Dedifferentiated amniotic fluid mesenchymal stem cell (primary cell): ENCODE measurements at regions not wholly inside any gene's neighbourhood (a gene's known extent, or its start where the extent isn't known, plus 50 kb on each side); places are given as distances from the start of the nearest gene placed in this dataset.

ENCODE experiments used
- DNase-seq: peaks from one replicate; pipeline ENCODE4 v3.0.0-alpha.2; 2016; ENCODE audit errors: extremely low spot score

DNA sequence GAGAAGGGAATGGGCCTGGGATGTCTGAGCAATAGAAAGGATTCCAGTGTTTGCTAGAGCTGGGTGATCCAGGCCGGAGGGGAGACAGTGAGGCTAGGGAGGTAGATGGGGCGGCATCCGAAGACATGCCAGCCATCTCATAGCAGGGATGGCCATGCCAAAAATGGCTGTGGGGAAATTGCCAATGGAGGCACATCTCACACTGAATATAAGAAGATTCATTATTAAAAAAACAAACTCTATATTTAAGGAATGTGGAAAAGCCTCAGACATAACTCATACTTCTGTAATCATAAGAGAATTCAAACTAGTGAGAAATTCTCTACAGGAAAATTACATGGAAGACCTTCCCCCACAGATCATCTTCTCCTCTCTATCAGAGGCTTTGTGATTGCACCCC is 289.2 kb downstream of the FGF9 start:
- DNase-seq: no peak

GRCh38 chr13:21964686-21965085 is 293.8 kb downstream of the FGF9 start:
- DNase-seq: no peak

DNA sequence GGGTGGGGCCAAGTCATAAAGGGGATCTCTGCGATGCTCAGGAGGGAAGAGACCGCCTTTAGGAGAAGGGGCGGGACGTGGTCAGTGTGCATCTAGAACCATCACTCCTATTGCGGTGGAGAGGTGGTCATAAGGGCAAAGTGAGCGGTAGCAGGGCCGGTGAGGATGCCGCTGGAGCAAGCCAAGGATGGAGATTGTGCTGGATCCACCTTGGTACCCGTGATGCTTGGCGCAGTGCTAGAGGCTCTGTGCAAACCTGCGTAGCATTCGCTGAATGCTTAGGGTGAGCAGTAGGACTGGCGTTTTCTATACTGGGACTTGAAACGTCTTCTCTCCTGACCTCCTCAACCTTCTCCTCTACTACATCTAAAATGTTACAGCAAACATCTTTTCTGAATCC is 294.2 kb downstream of the FGF9 start:
- DNase-seq: no peak

- DNase-seq: no peak
Observed at GRCh38 chr13:21966014-21966413, 295.1 kb downstream of the FGF9 start.

- no peak for DNase-seq
Observed at GRCh38 chr13:21967871-21968270, 297.0 kb downstream of the FGF9 start.

- no peak for DNase-seq
Observed at GRCh38 chr13:21970172-21970571, 299.3 kb downstream of the FGF9 start.

DNA sequence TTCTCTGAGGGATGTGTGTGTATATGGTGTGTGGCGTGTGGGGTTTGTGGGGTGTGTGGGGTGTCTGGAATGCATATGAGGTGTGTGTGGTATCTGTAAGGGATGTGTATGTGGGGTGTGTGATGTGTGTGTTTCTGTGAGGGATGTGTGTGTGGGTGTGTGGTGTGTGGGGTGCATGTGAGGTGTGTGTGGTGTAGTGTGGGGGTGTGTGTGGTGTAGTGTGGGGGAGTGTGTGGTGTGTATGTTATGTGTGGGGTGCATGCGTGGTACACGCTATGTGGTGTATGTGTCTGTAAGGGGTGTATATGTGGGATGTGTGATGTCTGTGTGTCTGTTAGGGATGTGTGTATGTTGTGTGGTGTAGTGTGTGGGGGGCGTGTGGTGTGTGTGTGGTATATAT is 300.0 kb downstream of the FGF9 start:
- no peak for DNase-seq

DNA sequence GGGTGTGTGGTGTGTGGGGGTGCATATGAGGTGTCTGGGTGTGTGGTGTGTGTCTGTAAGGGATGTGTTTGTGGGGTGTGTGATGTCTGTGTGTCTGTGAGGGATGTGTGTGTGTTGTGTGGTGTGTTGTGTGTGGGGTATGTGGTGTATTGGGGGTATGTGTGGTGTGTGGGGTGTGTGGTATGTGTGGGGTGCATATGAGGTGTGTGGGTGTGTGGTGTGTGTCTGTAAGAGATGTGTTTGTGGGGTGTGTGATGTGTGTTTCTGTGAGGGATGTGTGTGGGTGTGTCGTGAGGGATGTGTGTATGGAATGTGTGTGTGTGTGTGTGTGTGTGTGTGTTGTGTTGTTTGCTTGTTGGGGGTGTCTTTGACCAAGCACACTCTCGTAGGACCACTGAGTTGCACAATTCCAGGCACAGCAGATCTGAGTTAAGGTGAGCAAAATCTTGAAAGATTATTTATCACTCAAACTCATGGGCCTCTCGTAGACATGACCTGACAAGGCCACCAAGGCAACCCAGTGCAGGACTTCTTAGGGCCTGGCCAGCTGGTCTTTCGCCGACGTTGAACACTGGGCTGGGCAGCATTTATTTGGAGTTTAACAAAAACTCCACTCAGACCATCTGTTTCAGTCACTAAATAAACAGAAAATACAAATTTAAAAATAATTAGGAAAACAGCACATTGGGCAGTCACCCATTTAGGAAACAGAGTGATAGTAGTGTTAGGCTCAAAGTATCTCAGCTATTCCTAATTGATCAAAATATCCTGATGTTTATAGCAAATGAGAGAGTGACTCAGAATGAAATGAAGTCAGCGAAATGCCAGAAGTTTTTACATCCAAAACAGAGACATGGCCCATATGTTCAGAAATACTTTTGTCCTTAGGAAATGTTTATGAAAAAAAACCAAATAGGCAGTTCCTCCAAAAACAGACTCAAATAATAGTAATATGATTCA is 301.1 kb downstream of the FGF9 start:
- peak; percentile 37 for DNase-seq

DNA sequence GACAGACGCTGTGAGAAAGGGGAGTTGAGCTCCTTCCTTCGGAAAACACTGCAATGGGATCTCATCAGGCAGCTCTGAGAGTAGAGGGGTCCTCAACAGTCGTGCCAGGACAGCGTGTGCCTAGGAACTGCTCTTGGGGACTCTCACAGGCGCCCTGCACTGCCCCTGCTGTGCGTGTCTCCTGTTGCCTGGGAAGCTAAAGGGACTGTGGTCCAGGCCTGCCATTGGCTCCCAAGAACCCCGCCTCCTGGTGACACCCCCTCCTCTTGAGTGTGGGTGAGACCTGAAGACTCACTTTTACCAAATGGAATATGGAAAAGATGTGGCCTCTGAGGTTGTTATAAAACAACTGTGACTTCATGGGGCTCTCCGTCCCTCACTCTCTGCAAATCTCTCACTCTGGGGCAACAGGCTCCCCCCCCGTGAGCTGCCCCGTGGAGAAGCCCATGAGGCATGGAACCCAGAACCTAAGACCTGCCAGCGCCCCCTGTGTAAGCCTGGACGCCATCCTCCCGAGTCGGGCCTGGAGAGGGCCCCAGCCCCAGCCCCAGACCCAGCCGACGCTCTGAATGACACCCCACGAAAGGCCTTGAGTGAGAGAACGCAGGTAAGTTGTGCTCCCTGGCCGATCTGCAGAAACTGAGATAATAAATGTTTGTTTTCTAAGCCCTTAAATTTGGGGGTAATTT is 302.7 kb downstream of the FGF9 start:
- DNase-seq: no peak

- DNase-seq: no peak
Observed at GRCh38 chr13:21974741-21975140, 303.9 kb downstream of the FGF9 start.

GRCh38 chr13:21976159-21976558 is 305.3 kb downstream of the FGF9 start:
- DNase-seq: no peak

DNA sequence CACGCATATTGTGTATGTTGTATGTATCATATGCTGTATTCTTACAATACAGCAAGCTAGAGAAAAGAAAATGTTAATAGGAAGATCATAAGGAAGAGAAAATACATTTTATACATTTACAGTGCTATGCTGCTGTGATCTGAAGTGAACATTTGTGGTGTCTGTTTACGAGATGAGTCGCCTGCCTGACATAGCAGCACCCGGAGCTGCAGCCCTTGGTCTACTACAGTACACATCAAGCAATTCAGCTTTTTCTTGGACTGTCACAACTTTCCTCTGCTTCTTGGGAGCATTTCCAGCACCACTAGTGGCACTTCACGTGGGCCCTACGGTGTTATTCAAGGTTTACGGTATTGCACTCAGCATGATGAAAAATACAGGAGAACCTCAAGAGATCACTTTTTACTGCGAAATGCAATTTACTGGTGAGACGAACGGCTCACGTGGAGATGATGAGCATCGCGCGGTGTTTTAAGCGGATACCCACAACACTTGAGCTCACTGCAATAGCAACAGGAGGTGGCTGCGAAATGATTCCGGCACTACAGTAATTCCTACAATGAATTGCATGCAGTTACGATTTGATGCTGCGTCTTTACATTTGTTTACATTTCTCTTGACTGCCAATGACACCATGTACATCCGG is 308.4 kb downstream of the FGF9 start:
- DNase-seq: no peak

GRCh38 chr13:21980049-21980448 is 309.2 kb downstream of the FGF9 start:
- DNase-seq: no peak

DNA sequence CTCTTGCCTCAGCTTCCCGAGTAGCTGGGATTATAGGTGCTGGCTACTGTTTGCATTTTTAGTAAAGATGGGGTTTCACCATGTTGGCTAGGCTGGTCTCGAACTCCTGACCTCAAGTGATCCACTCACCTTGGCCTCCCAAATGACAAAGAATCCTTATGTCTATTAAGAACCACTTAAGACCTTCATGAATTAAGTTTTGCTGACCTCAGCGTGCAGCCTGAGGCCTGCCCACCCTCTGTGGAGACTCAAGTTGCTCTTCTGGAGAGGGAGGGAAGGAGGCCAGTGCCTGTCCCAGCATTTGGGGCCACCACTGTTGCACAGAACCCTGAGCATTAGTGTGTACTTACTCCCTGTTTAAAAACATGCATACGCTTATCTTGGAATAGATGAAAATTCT is 313.3 kb downstream of the FGF9 start:
- DNase-seq: no peak

DNA sequence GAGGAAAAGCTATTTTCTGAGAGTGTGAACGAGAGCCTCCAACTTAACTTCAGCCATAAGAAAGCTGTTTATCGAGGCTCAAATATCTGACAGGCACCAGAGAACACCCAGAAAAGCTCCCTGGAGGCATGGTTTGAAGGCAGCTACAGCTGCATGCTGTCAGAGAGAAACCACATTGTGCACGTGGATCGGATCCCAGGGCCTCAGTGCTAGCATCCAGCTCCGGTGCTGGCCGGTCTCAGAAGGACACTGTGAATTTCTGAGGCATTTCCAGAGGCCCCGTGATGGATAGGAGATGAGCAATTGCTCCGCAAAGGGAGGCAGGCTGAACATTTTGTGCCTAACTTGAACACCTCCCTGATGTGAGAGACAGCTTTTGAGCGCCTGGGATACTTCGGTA is 315.7 kb downstream of the FGF9 start:
- DNase-seq: no peak

- DNase-seq: no peak
Observed at GRCh38 chr13:21987793-21988192, 316.9 kb downstream of the FGF9 start.

DNA sequence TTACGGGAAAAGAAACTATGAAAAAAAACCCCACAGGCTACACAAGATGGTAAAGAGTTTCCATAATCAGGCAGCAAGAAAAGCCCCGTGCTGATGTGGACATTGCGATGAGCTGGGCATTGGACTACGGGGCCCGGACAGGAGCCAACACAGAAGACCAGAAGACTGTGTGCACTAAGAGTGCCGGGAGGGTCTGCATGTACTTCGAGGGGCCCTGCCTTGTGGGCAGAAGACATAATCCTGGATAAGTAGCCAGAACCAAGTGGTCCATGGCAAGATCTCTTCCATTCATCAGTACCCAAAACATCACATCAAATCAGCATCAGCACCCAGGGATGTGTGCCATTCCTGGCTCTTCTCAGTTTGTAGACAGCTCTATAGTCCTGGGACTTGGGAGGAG is 317.8 kb downstream of the FGF9 start:
- no peak for DNase-seq

- no peak for DNase-seq
Observed at GRCh38 chr13:21996049-21996448, 325.2 kb downstream of the FGF9 start.

DNA sequence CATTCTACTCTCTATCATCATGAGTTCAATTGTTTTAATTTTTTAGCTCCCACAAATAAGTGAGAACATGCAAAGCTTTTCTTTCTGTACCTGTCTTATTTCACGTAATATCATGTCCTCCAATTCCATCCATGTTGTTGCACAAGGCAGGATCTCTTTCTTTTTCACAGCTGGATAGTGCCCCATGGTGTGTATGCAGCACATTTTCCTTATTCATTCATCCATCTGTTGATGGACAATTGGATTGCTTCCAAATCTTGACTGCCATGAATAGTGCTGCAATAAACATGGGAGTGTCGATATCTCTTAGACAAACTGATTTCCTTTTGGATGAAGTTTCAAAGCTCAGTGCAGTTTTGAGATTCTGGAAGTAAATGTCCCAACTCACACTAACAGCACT is 326.9 kb downstream of the FGF9 start:
- no peak for DNase-seq

GRCh38 chr13:21998279-21998990 is 327.6 kb downstream of the FGF9 start:
- no peak for DNase-seq

GRCh38 chr13:21999666-22000065 is 328.8 kb downstream of the FGF9 start:
- DNase-seq: no peak

- DNase-seq: no peak
Observed at GRCh38 chr13:22000191-22000590, 329.3 kb downstream of the FGF9 start.
